OCI-M2 (cell line): ENCODE measurements at regions not wholly inside any gene's neighbourhood (a gene's known extent, or its start where the extent isn't known, plus 50 kb on each side); places are given as distances from the start of the nearest gene placed in this dataset.

ENCODE experiments used
- DNase-seq: peaks from one replicate; lab custom pipeline; 2025; ENCODE audit not compliant: unreplicated experiment; lab: John Stamatoyannopoulos, UW

DNA sequence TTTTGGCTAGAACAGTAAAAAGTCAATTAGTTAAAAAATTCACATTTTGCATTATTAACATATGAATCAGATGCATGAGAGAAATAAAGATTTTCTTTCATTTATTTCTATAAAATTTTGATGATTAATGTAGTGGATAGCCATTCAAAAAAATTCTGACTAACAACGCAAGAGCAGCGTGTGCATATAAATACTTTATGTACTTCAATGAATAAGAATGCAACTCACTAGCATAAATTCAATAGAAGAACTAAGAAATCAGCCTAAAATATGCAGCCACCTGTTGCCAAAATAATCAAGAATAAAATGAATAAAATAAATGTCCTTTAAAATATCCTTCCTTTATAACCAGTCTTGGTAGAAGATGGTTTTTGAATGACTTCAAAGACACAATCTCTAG, 471.9 kb downstream of the PDGFC start:
- DNase-seq: no peak

DNA sequence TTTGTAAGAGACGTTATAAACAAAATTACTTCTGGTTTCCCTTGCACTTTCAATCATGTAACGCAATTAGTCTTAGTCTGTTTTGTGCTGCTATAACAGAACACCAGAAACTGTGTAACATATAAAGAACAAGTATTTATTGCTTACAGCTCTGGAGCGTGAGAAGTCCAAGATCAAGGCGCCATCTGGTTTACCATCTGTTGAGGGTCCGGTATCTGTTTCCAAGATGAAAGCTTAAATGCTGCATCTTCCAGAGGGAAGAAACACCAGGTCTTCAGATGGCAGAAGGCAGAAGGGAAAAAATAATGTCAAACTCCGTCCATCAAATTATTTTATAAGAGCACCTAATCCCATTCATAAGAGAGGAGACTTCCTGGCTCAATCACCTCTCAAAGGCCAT, 474.1 kb downstream of the PDGFC start:
- DNase-seq: no peak

DNA sequence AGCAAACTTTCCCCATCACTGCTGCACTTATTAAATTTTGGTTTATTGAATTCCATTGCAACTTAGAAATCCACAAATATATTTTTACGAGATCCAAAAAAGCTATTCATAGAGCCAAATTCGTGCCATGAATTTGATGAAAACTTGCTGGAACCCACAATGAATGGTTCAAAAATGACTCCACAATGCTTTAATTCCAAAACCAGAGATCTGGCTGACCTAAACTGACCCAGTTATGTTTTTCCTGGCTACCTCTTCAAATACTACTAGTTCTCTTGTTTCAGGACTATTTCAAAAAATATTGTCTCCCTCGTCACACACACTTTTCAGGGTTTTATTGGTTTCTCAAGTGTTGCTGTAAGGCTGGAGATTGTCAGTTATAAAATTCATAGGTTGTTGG, 474.8 kb downstream of the PDGFC start:
- DNase-seq: no peak

DNA sequence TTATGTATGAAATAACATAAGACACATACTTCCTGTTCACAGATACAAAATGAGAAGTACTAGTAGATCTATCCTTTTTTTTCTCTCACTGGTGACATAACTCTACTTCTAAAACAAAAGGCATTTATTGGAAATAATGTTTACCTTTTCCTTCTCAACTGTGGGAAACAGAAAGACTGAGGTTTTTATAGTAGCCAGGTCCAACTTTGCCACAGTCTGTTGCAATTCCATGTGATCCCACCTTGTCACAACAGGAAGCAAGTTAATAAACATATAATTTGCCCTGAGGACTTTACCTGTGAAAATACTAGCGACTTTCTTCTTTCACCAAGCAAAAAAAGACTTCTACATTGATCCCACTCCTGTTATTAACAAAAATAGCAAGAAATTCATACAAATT, 475.8 kb downstream of the PDGFC start:
- no peak for DNase-seq

DNA sequence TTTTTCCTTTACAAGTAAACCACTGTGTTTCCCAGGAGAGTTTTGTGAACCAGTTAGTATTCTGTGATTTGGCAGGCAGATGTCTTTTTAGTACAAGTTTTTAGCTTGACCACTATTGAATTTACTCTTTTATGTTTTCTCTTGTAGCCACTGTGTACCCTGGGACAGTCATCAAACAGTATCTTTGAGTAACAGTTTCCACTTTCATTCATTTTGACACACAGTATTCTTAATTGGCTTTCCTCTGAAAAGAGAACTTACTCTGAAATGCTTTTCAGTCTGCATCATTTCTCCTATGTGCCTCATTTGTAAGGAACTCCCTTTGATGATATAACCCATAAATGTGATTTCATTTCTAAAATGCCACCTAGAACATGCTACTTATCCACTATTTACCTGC, 476.5 kb downstream of the PDGFC start:
- no peak for DNase-seq

DNA sequence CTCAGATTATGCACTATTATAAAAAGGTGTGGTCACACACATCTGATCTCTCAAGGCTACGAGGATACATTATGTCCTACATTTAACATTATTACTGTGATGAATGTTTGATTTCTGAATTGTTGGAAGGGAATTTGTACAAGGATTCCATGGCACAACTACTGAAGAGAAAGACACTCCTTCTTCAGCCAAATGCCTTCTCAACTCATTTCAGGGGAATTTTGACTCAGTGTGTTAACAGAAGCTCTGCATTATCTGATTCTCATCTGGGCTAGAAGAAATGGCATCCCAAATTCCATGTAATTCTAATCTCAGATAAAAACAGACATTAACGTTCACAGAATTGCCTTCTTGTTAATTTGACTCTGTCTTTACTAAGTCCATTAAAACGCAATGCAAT, 477.7 kb downstream of the PDGFC start:
- DNase-seq: no peak

DNA sequence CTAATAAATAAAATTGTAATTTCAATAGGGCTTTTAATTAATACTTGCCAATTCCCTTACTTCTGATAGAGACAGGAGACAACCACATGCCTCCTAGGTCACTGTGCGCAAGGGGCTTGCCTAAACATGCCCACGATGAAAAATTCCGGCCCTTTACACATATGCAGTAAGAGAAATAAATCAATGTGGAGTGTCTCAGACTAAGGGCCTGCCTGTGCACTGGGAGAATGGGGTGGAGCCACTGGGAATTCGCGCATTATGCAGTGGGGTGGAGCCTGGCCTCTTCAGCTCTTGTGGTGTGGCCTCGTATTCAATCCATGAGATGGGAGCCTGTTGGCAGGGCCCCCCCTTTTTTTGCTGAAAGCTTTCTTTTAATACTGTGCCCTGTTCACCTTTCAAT, 484.5 kb downstream of the PDGFC start:
- no peak for DNase-seq

DNA sequence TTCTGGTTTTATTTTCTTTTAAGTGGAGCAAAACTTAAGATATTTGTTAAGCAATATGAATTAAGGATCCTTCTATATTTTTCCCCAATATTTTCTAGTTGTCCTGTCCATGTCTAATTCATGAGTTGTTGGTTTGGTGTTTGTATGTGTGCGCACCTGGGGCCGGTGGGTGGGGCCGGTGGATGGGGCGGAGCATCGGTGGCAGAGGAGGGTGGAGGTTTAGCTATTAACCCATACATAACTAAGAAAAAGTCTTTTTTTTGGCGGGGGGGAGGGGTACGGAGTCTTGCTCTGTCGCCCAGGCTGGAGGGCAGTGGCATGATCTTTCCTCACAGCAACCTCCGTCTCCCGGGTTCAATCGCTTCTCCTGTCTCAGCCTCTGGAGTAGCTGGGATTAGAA, 489.8 kb downstream of the PDGFC start:
- DNase-seq: no peak

DNA sequence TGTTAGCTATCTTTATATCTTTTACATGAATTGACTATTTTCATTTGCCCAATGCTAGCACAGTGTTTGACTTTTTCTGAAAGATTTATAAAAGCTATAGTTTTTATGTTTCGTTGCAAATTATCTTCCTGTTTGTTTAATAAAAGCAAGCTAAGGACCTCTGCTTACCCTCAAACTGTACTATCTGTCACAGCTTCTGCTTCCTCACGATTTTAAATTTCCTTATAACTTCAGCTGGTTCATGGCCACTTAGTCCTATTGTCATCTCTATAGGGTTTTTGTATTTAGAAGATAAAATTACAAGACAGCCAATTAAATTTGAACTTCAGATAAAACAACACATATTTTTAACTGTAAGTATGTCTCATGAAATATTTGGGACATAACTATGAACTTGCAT, 494.0 kb downstream of the PDGFC start:
- DNase-seq: no peak

DNA sequence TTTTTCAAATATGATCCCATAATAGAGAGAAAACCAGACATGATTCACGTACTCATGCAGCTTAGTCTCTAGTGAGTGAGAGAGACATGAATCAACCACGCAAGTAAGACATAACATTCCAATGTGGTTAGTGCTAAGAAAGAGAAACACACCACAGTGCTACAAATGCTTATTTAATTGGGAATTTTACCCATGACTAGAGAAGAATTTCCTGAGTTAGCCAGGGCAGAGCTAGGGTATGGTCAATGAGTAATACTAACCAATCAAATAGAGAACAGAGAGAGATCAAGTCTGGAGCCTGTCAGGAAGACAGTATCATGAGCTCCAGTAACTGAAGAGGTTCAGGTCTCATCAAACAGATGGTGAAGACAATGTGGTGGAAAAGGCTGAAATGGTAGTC, 495.2 kb downstream of the PDGFC start:
- no peak for DNase-seq

DNA sequence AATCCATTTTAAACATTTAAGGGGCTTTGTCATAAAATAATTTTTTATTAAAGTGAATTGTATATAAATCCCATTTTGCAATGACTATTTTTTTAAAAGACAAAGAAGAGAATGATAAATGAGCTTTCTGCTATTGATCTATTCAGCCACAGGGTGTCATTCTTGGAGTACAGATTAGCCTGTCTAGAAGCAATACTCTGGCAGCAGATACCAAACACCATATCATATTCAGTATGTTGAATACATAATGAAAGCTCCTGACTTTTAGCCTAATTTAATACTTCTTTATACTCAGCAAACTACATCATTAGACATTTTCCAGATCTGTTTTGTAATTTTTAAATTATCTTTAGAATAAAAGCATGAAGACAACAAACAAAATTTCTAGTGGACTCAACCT, 496.3 kb downstream of the PDGFC start:
- DNase-seq: no peak

DNA sequence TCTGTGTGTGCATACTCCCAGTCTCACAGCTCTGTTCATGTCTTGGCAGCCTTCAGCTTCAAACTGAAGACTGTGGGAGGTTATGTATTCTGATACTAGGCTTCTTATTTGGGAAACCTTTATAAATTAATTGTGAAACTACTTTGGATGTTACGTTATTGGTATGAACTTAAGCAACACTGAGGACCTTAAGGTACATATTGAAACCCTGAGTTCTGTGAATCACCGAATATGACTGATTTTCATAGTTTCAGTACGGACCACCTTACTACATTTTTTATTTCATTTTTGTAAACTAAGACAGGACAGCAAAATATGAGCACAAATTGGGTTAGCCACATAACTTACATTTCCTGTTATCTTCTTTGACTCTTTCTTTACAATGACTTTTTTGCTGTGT, 498.4 kb downstream of the PDGFC start:
- DNase-seq: no peak

DNA sequence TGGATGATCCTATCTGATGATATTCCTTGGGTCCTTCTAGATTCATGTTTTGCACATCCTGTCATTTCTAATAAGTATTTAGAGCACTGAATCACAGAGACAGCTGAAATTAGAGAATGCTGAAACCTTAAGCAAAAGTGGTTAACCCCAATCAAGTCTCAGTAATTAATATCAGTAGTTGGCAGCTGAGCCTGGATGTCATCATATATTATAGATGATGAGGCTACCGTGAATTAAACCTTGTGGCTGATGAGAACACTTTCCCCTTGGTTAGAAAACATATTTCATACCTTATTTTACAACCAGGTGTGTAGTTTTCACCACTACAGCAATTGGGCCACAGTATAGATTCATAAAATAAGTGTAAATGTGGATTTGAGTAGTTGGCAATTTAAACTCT, 499.0 kb downstream of the PDGFC start:
- DNase-seq: no peak

DNA sequence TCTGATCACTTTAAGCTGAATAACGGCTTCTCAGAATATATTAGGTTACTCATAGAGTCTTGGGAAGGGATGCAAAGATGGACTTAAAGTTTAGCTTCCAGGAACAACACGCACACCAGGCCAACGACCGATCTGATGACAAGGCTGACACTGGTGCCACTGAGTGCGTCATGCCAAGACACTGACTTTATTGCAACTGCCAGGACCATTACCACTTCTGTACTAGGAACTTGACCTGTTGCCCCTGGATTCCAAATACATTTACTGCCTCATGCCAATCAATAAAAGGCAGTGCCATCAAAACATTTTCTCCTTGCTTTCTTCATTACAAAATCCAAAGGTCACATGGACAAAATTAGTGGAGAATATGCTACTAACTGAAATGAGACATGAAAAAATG, 505.9 kb upstream of the CTSO start:
- DNase-seq: no peak

DNA sequence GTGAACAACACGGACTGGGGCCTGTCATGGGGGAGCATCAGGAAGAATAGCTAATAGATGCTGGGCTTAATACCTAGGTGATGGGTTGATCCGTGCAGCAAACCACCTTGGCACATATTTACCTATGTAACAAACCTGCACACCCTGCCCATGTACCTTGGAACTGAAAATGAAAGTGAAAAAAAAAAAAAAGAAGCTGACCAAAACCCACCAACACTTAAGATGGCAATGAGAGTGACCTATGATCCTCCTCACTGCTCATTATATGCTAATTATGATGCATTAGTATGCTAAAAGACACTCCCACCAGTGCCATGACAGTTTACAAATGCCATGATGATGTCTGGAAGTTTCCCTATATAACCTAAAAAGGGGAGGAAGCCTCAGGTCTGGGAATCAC, 503.2 kb upstream of the CTSO start:
- DNase-seq: no peak

DNA sequence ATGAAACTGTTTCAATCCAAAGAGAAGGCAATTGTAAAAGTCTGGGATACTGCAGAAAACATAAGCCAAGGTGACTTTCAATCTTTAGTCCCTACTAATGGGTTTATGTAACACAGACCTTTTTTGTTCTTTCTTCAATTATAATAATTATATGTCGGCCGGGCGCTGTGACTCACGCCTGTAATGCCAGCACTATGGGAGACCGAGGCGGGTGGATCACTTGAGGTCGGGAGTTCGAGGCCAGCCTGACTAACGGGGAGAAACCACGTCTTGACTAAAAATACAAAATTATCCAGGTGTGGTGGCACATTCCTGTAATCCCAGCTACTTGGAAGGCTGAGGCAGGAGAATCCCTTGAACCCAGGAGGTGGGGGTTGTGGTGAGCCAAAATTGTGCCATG, 489.8 kb upstream of the CTSO start:
- DNase-seq: no peak

DNA sequence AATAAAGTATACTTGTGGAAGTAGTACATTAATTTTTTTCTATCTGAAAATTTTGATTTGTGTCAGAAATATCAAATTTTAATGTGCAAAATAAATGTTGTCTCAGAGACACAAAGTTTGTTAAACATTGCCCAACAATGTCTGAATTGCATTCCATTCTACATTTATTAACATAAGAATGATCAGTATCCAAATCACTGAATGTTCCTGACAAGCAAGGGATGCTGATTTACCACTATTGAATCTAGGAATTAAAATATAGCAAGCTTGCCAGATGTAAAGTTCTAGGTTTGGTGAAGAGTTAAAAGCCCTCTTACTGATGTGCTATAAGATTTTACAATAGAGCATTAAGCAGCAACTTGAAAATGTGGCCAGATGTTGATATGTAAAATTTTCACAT, 489.2 kb upstream of the CTSO start:
- no peak for DNase-seq

DNA sequence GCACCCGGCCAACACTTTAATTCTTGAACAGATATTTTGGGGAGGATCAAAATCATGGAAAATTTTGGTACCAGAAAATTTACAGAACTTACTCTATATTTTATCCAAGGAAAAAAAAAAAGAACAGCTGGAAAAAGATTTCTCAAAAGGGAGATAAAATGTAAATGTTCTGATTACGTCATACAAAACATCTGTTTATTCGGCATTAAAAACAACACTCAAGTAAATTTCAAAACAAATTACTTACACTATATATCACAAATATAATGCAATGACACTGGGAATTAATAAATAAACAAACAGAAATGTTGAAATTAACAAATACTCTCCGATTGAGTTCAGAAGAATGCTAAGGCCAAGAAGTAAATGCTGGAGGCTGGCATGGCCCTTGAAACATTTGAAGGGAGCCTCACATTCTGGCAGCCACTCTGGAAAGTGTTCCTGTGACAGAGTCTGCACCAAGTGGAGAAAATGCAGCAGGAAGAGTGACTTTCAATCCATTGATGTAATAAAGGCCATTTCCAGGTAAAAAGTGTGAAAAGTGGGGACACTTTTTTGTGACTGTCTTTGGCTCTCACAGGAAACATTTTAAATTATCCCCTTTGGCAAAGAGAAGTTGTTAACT, 486.0 kb upstream of the CTSO start:
- DNase-seq: no peak

DNA sequence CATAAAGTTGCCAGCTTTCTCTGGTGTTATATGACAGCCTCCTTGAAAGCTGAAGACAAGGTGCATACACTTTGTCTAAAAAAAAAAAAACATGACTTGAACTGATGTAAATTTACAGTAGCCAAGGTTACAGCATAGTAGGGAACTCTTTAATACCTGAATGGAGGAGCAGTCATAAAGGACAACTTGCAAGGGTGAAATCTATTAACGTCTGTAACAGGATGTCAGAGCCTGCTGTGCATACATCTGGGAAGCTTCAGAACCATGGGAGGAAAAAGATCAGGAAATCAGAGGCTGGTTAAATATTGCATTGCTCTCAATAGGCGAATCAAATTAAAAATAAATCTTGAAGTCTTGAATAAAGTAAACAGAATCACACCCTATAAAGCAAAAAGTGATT, 484.0 kb upstream of the CTSO start:
- DNase-seq: no peak

DNA sequence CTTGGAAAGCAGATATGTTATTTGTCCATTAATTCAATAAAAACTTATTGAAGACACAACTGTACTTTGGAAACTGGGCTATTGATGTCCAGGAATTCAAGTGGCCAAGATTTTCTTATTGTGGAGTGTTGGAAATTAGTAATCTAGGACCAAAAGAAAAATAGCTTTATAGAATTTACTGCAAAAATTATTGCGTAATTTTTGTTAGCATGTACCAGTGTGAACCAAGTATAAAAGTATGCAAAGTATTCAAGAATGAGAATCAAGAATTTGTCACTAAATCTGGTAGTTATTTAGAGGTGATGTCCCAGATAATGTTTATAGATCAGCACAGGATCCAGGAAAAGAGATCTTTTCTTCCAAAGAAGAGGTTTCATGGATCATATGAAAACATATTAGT, 468.9 kb upstream of the CTSO start:
- DNase-seq: no peak

DNA sequence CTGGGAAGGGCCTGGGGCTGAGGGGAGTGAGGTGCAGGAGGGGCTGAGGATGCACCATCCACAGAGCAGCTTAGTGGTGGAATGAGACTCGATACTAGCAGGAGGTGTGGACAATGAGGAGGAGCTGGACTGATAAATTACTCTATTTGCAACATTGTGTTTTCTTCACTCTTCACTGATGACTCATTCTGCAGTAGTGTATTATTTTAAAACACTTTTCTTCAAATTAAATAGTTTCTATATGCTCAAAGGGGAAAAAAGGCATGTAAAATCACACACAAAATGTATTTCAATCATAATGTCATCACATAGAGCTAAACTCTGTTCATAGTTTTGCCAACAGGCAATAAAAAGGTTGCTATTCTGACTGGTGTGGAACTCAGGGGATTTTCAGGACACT, 467.0 kb upstream of the CTSO start:
- no peak for DNase-seq

DNA sequence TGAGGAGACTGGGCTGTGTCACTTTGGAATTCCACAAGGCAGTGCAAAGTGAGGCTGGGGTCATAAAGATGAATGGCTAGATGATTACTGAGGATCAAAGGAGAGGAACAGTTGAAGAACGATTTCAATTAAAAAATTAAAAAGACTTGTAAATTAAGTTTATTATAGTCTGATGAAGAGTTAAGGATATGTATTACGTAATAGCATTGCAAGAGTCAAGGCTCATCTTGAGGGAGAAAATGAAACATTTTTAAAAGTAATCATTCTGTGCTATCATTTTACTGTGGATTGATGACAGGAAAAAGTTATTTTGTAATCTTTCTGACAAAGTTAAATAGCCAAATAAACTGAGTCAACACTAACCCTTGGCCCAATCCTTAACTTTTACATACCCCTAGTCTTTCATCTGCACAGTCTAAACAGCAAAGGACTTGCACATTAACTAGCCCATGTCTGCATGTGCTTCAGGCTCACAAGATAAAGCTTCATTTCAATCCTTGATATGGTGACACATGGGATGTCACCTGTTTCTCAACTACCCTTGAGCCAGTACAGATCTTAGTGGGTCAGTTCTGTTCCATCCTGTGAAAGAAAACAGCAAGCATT, 465.5 kb upstream of the CTSO start:
- DNase-seq: no peak

DNA sequence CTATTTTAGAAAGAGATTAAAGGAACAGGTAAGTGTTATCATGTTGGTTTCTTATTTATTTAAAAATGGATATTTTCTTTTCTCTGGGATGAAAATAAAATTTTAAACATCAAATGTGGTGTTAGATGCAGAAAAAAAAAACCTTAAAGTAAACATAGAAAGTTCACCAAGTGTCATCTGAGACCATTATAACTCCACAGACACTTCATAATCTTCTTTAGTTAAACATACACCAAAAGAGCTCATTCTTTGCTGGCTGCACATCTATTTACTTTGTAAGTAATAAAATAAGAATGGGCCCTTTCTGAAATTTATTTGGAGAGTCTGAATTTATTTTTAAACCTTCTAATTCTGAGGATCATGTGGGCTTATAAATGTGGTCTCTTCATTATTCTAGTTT, 460.7 kb upstream of the CTSO start:
- no peak for DNase-seq
